HG02623 (cell line): ENCODE measurements at regions not wholly inside any gene's neighbourhood (a gene's known extent, or its start where the extent isn't known, plus 50 kb on each side); places are given as distances from the start of the nearest gene placed in this dataset.

Experiments
- ATAC-seq: cut with Tn5 transposase; IDR thresholded peaks from one replicate; pipeline ENCODE4 v1.9.1; 2021; ENCODE audit warnings: moderate library complexity; ENCODE audit not compliant: unreplicated experiment

GRCh38 chr4:81965911-81966310 is 407.9 kb downstream of the HNRNPD start:
- ATAC-seq = no peak

GRCh38 chr4:81965454-81965853 is 408.3 kb downstream of the HNRNPD start:
- ATAC-seq = no peak

- no peak for ATAC-seq
These were observed 410.1 kb downstream of the HNRNPD start for GRCh38 chr4:81963763-81964020.

- no peak for ATAC-seq
These were observed 410.6 kb downstream of the HNRNPD start for GRCh38 chr4:81963015-81963762.

- ATAC-seq = no peak
These were observed 412.8 kb downstream of the HNRNPD start for GRCh38 chr4:81960961-81961360.

GRCh38 chr4:81954271-81954670 is 419.5 kb downstream of the HNRNPD start:
- ATAC-seq = no peak

GRCh38 chr4:81951891-81952455 is 421.8 kb downstream of the HNRNPD start:
- ATAC-seq = no peak

GRCh38 chr4:81946996-81947395 is 426.8 kb downstream of the HNRNPD start:
- no peak for ATAC-seq

- ATAC-seq = no peak
These were observed 443.1 kb downstream of the HNRNPD start for GRCh38 chr4:81930506-81931238.

GRCh38 chr4:81923140-81923539 is 450.7 kb downstream of the HNRNPD start:
- ATAC-seq = no peak

GRCh38 chr4:81922313-81922712 is 450.6 kb upstream of the RASGEF1B start:
- ATAC-seq = no peak

- ATAC-seq = no peak
These were observed 450.0 kb upstream of the RASGEF1B start for GRCh38 chr4:81921751-81922159.

- no peak for ATAC-seq
These were observed 448.1 kb upstream of the RASGEF1B start for GRCh38 chr4:81919810-81920209.

GRCh38 chr4:81919223-81919622 is 447.5 kb upstream of the RASGEF1B start:
- ATAC-seq = peak; percentile 76

GRCh38 chr4:81915430-81915829 is 443.7 kb upstream of the RASGEF1B start:
- no peak for ATAC-seq

- peak; percentile 41 for ATAC-seq
These were observed 442.9 kb upstream of the RASGEF1B start for GRCh38 chr4:81914623-81915022.

- peak; percentile 70 for ATAC-seq
These were observed 441.7 kb upstream of the RASGEF1B start for GRCh38 chr4:81913427-81913879.

- ATAC-seq = no peak
These were observed 440.8 kb upstream of the RASGEF1B start for GRCh38 chr4:81912376-81913030.

- ATAC-seq = no peak
These were observed 435.2 kb upstream of the RASGEF1B start for GRCh38 chr4:81906905-81907304.

GRCh38 chr4:81905971-81906370 is 434.3 kb upstream of the RASGEF1B start:
- peak; percentile 99 for ATAC-seq

- ATAC-seq = no peak
These were observed 432.4 kb upstream of the RASGEF1B start for GRCh38 chr4:81904121-81904520.

- no peak for ATAC-seq
These were observed 431.5 kb upstream of the RASGEF1B start for GRCh38 chr4:81903212-81903611.
